GM12875 (cell line): ENCODE measurements at regions not wholly inside any gene's neighbourhood (a gene's known extent, or its start where the extent isn't known, plus 50 kb on each side); places are given as distances from the start of the nearest gene placed in this dataset.

Experiments used
- H3K4me3 ChIP-seq: one replicate; pipeline ENCODE4 v1.5.1; 2011; ENCODE audit warnings: low read depth, low read length, control low read depth
- CTCF ChIP-seq: IDR thresholded peaks from 2 replicates; pipeline ENCODE4 v1.5.1; 2011; ENCODE audit warnings: low read depth, mild to moderate bottlenecking, control low read depth, inconsistent platforms, low read length, moderate library complexity, borderline replicate concordance; ENCODE audit not compliant: insufficient read depth

GRCh38 chr2:241947401-241947800 lies 77.9 kb downstream of the RTP5 start:
- no peak overlapping the region for H3K4me3 ChIP-seq
- no peak for TF ChIP-seq CTCF

GRCh38 chr2:241947876-241948275 lies 78.3 kb downstream of the RTP5 start:
- no peak overlapping the region for H3K4me3 ChIP-seq
- no peak for TF ChIP-seq CTCF

- TF ChIP-seq CTCF: no peak
- H3K4me3 ChIP-seq: no peak overlapping the region
Measured at GRCh38 chr2:241948299-241948897, 78.9 kb downstream of the RTP5 start.

GRCh38 chr2:241948901-241949735 lies 79.6 kb downstream of the RTP5 start:
- no peak for TF ChIP-seq CTCF
- no peak overlapping the region for H3K4me3 ChIP-seq

GRCh38 chr2:241949736-241950412 lies 80.3 kb downstream of the RTP5 start:
- no peak for TF ChIP-seq CTCF
- H3K4me3 ChIP-seq: no peak overlapping the region

- peak; percentile 84 for TF ChIP-seq CTCF
- no peak overlapping the region for H3K4me3 ChIP-seq
Measured at GRCh38 chr2:241950413-241951315, 81.1 kb downstream of the RTP5 start.
